Trophoblast cell (in vitro differentiated cells and primary cell): ENCODE measurements at regions not wholly inside any gene's neighbourhood (a gene's known extent, or its start where the extent isn't known, plus 50 kb on each side); places are given as distances from the start of the nearest gene placed in this dataset.

Source experiments
- DNase-seq, 2 donors: peaks; one replicate each; pipeline ENCODE4 v3.0.0-alpha.2; 2016
- H2AFZ ChIP-seq: 2 replicates; pipeline ENCODE4 v1.6.1; 2013; ENCODE audit warnings: low read length, moderate library complexity, mild to moderate bottlenecking; ENCODE audit not compliant: insufficient read depth, poor library complexity
- H2AK5ac ChIP-seq: 2 replicates; pipeline ENCODE4 v1.6.1; 2013; ENCODE audit warnings: mild to moderate bottlenecking, low read length
- H2BK120ac ChIP-seq: 2 replicates; pipeline ENCODE4 v1.6.1; 2013; ENCODE audit warnings: low read length, mild to moderate bottlenecking, moderate library complexity; ENCODE audit not compliant: insufficient read depth, poor library complexity
- H2BK12ac ChIP-seq: 2 replicates; pipeline ENCODE4 v1.6.1; 2013; ENCODE audit warnings: mild to moderate bottlenecking, low read length, moderate library complexity
- H2BK5ac ChIP-seq: 2 replicates; pipeline ENCODE4 v1.6.1; 2013; ENCODE audit warnings: low read length, low read depth, moderate library complexity, mild to moderate bottlenecking; ENCODE audit not compliant: poor library complexity
- H3K14ac ChIP-seq: 2 replicates; pipeline ENCODE4 v1.6.1; 2013; ENCODE audit warnings: mild to moderate bottlenecking, low read length
- H3K18ac ChIP-seq: 2 replicates; pipeline ENCODE4 v1.6.1; 2013; ENCODE audit warnings: mild to moderate bottlenecking, low read length
- H3K23ac ChIP-seq: 2 replicates; pipeline ENCODE4 v1.6.1; 2013; ENCODE audit warnings: low read length
- H3K27ac ChIP-seq: 2 replicates; pipeline ENCODE4 v1.5.1; 2013; ENCODE audit warnings: low read depth, mild to moderate bottlenecking, inconsistent platforms, low read length, moderate library complexity
- H3K27me3 ChIP-seq: 2 replicates; pipeline ENCODE4 v1.6.1; 2013; ENCODE audit warnings: inconsistent platforms, mild to moderate bottlenecking, low read length, moderate library complexity; ENCODE audit not compliant: insufficient read depth
- H3K36me3 ChIP-seq, 2 experiments: 1 replicate in 1 of 2; 2 replicates in 1 of 2; pipeline ENCODE4 v1.6.1; 2013; ENCODE audit warnings: low read length in 2 of 2, mild to moderate bottlenecking in 2 of 2, moderate library complexity in 1 of 2; ENCODE audit not compliant: insufficient read depth in 2 of 2, control insufficient read depth in 1 of 2
- H3K4ac ChIP-seq: 2 replicates; pipeline ENCODE4 v1.6.1; 2013; ENCODE audit warnings: low read depth, mild to moderate bottlenecking, low read length, moderate library complexity
- H3K4me1 ChIP-seq, 2 experiments: 1 replicate in 1 of 2; 2 replicates in 1 of 2; pipeline ENCODE4 v1.6.1; 2013; ENCODE audit warnings: low read length in 2 of 2, mild to moderate bottlenecking in 2 of 2, moderate library complexity in 1 of 2; ENCODE audit not compliant: insufficient read depth in 2 of 2, control insufficient read depth in 1 of 2
- H3K4me2 ChIP-seq: 2 replicates; pipeline ENCODE4 v1.6.1; 2013; ENCODE audit warnings: inconsistent platforms, mild to moderate bottlenecking, low read length, moderate library complexity
- H3K4me3 ChIP-seq: 2 replicates; pipeline ENCODE4 v1.5.1; 2013; ENCODE audit warnings: mild to moderate bottlenecking, low read depth, low read length, inconsistent platforms
- H3K79me1 ChIP-seq: one replicate; pipeline ENCODE4 v1.6.1; 2013; ENCODE audit warnings: low read length
- H3K79me2 ChIP-seq: 2 replicates; pipeline ENCODE4 v1.6.1; 2013; ENCODE audit warnings: low read length, mild to moderate bottlenecking; ENCODE audit not compliant: control insufficient read depth, insufficient read depth, poor library complexity
- H3K9ac ChIP-seq: 2 replicates; pipeline ENCODE4 v1.6.1; 2013; ENCODE audit warnings: mild to moderate bottlenecking, low read length
- H3K9me3 ChIP-seq: 2 replicates; pipeline ENCODE4 v1.6.1; 2013; ENCODE audit warnings: low read depth, mild to moderate bottlenecking, control low read depth, inconsistent platforms, low read length; ENCODE audit not compliant: insufficient read depth
- H4K12ac ChIP-seq: 2 replicates; pipeline ENCODE4 v1.6.1; 2013; ENCODE audit warnings: low read depth, mild to moderate bottlenecking, low read length, moderate library complexity
- H4K8ac ChIP-seq: 2 replicates; pipeline ENCODE4 v1.6.1; 2013; ENCODE audit warnings: low read depth, mild to moderate bottlenecking, low read length, moderate library complexity
- H4K91ac ChIP-seq: one replicate; pipeline ENCODE4 v1.6.1; 2013; ENCODE audit warnings: low read depth, mild to moderate bottlenecking, low read length, moderate library complexity
- WGBS: extraction: QIAGEN DNeasy Blood & Tissue Kit; methylation state at CpG from one replicate; pipeline ENCODE4 v1.1.7; 2013; ENCODE audit warnings: missing lambda C conversion rate; ENCODE audit not compliant: insufficient read length, insufficient coverage; ENCODE audit errors: extremely low coverage; 5-methylcytosine and 5-hydroxymethylcytosine counted together

GRCh38 chr18:38963943-38964660 is 1398.5 kb upstream of the CELF4 start:
- H3K36me3 ChIP-seq = no peaks in the 10 kb centered on the region
- DNase-seq = no peak
- no peak overlapping the region for H2AFZ ChIP-seq
- H3K14ac ChIP-seq = no peak overlapping the region
- no peak overlapping the region for H4K91ac ChIP-seq
- H3K23ac ChIP-seq = no peak overlapping the region
- no peaks in the 10 kb centered on the region for H3K79me1 ChIP-seq
- WGBS = no CpG with 5 or more reads among the region's 3 CpGs
- H3K27ac ChIP-seq = no peak overlapping the region
- no peak overlapping the region for H3K9ac ChIP-seq
- H3K4me2 ChIP-seq = no peak overlapping the region
- H4K8ac ChIP-seq = no peak overlapping the region
- H3K79me2 ChIP-seq = no peaks in the 10 kb centered on the region
- H4K12ac ChIP-seq = no peak overlapping the region
- H2AK5ac ChIP-seq = no peak overlapping the region
- H2BK12ac ChIP-seq = no peak overlapping the region
- H3K4ac ChIP-seq = no peak overlapping the region
- no peak overlapping the region for H2BK5ac ChIP-seq
- no peaks in the 10 kb centered on the region for H3K9me3 ChIP-seq
- no peak overlapping the region for H3K4me3 ChIP-seq
- no peaks in the 10 kb centered on the region for H3K27me3 ChIP-seq
- no peak overlapping the region for H2BK120ac ChIP-seq
- no peaks in the 10 kb centered on the region for H3K4me1 ChIP-seq
- H3K18ac ChIP-seq = no peak overlapping the region

- Histone ChIP-seq H2BK5ac (no peak overlapping the region), H3K27me3 (no peaks in the 10 kb centered on the region), H4K8ac (no peak overlapping the region), H3K4ac (no peak overlapping the region), H3K23ac (no peak overlapping the region), H3K79me1 (no peaks in the 10 kb centered on the region), H4K12ac (no peak overlapping the region), H2AK5ac (no peak overlapping the region), H3K4me3 (no peak overlapping the region), H2BK12ac (no peak overlapping the region), H4K91ac (no peak overlapping the region), H3K9ac (no peak overlapping the region), H3K14ac (no peak overlapping the region), H3K18ac (no peak overlapping the region), H3K27ac (no peak overlapping the region), H3K79me2 (no peaks in the 10 kb centered on the region), H3K36me3 (no peaks in the 10 kb centered on the region), H2AFZ (no peak overlapping the region), H3K9me3 (no peaks in the 10 kb centered on the region), H2BK120ac (no peak overlapping the region), H3K4me2 (no peak overlapping the region), H3K4me1 (no peaks in the 10 kb centered on the region)
- DNase-seq = no peak
- no CpG with 5 or more reads among the region's 1 CpG for WGBS
Observed at GRCh38 chr18:38961880-38962279, 1396.3 kb upstream of the CELF4 start.

DNA sequence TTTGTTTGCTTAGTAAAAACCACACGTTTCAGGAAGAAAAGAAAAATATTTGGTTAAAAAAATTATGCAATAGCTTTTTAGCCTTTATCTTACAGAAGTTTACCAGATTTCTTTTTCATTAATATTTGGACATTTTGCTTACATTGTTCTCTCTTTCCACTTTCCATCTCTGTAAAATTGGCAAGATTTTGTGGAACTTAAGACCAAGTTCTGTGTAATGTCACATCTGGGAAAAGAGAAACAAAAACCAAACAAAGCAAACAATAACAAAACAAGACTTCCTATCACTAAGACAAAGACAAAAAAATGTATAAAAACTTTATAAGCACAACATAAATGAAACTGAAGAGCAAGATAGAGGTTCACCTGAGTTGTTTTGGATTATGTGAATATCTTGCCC is 1392.1 kb upstream of the CELF4 start:
- no peak overlapping the region for H4K91ac ChIP-seq
- H3K4me3 ChIP-seq = no peak overlapping the region
- H2BK5ac ChIP-seq = no peak overlapping the region
- H3K79me1 ChIP-seq = no peaks in the 10 kb centered on the region
- H3K4me2 ChIP-seq = no peak overlapping the region
- no peaks in the 10 kb centered on the region for H3K4me1 ChIP-seq
- no peak overlapping the region for H3K9ac ChIP-seq
- H3K23ac ChIP-seq = no peak overlapping the region
- no peak overlapping the region for H2AK5ac ChIP-seq
- H2BK12ac ChIP-seq = no peak overlapping the region
- no peaks in the 10 kb centered on the region for H3K27me3 ChIP-seq
- H2AFZ ChIP-seq = no peak overlapping the region
- no peaks in the 10 kb centered on the region for H3K79me2 ChIP-seq
- no peaks in the 10 kb centered on the region for H3K36me3 ChIP-seq
- H3K9me3 ChIP-seq = no peaks in the 10 kb centered on the region
- WGBS = no CpG with 5 or more reads among the region's 1 CpG
- H3K4ac ChIP-seq = no peak overlapping the region
- H3K14ac ChIP-seq = no peak overlapping the region
- no peak overlapping the region for H2BK120ac ChIP-seq
- H4K8ac ChIP-seq = no peak overlapping the region
- no peak overlapping the region for H3K18ac ChIP-seq
- no peak overlapping the region for H3K27ac ChIP-seq
- no peak overlapping the region for H4K12ac ChIP-seq
- no peak for DNase-seq

DNA sequence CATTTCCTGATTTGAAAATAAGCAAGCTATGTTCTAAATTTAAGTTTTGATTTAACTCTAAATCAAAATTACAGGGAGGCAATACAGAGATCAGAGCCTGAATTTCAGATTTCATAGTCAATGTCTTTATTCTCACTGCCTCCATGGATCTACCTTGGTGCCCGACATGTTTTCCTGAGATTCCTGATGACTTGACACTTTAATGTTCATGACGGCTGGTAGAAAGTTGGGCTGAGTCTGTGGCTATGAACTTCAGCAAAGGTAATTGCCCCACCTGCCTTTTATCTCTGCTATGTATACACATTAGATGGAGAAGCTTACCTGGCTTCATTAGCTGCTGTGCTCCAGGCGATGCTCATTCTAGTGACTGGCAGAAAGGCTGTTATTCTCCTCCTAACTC is 1390.5 kb upstream of the CELF4 start:
- no peak overlapping the region for H3K27ac ChIP-seq
- no peak overlapping the region for H3K9ac ChIP-seq
- no peak overlapping the region for H3K23ac ChIP-seq
- no peak overlapping the region for H2AFZ ChIP-seq
- H3K27me3 ChIP-seq = no peaks in the 10 kb centered on the region
- H4K12ac ChIP-seq = no peak overlapping the region
- no peak overlapping the region for H2BK12ac ChIP-seq
- no peak for DNase-seq
- no peak overlapping the region for H3K4me2 ChIP-seq
- no peak overlapping the region for H3K14ac ChIP-seq
- no peak overlapping the region for H3K4ac ChIP-seq
- H3K79me2 ChIP-seq = no peaks in the 10 kb centered on the region
- no peak overlapping the region for H4K91ac ChIP-seq
- no peak overlapping the region for H3K4me3 ChIP-seq
- H2BK120ac ChIP-seq = no peak overlapping the region
- no peaks in the 10 kb centered on the region for H3K79me1 ChIP-seq
- H4K8ac ChIP-seq = no peak overlapping the region
- H3K18ac ChIP-seq = no peak overlapping the region
- no peak overlapping the region for H2AK5ac ChIP-seq
- H3K36me3 ChIP-seq = no peaks in the 10 kb centered on the region
- no peak overlapping the region for H2BK5ac ChIP-seq
- no CpG with 5 or more reads among the region's 3 CpGs for WGBS
- H3K9me3 ChIP-seq = no peaks in the 10 kb centered on the region
- no peaks in the 10 kb centered on the region for H3K4me1 ChIP-seq
